ENCODE measurements at regions not wholly inside any gene's neighbourhood (a gene's known extent, or its start where the extent isn't known, plus 50 kb on each side); places are given as distances from the start of the nearest gene placed in this dataset.
"Not testable (repeated sequence)": the region's sequence is repeated elsewhere in the genome, so short reads cannot be mapped to it uniquely, and the experiment has no call there.

GRCh38 chr1:38744452-38745350 lies 114.9 kb downstream of the RRAGC start:
- no peak for ATAC-seq (replicated peaks in 1 of 2)
- Mint-ChIP-seq H3K4me1 (ENCODE audit: low read depth) (peaks cover 16% of the 10 kb centered on the region), H3K27me3 (ENCODE audit: low read depth) (peaks cover 7% of the 10 kb centered on the region), H3K36me3 (ENCODE audit: insufficient read depth in 2 of 2) (no peaks in the 10 kb centered on the region), H3K27ac (no peak overlapping the region), H3K9me3 (peaks cover 1 to 5% of the 10 kb centered on the region in 2 donors), H3K4me3 (no peak overlapping the region)
- no peak for DNase-seq

GRCh38 chr1:38743184-38743583 lies 116.4 kb downstream of the RRAGC start:
- ATAC-seq (replicated peaks in 1 of 2) (no peak), DNase-seq (no peak)
- Mint-ChIP-seq H3K27me3 (ENCODE audit: low read depth) (no peaks in the 10 kb centered on the region), H3K36me3 (ENCODE audit: insufficient read depth in 2 of 2) (no peaks in the 10 kb centered on the region), H3K4me1 (ENCODE audit: low read depth) (peaks cover 16% of the 10 kb centered on the region), H3K4me3 (no peak overlapping the region), H3K9me3 (peaks cover 0 to 2% of the 10 kb centered on the region in 2 donors), H3K27ac (no peak overlapping the region)

GRCh38 chr1:38741341-38741740 lies 118.2 kb downstream of the RRAGC start:
- no peak overlapping the region for H3K4me3 Mint-ChIP-seq
- H3K4me1 Mint-ChIP-seq (ENCODE audit: low read depth): peaks cover 9% of the 10 kb centered on the region
- no peaks in the 10 kb centered on the region for H3K36me3 Mint-ChIP-seq (ENCODE audit: insufficient read depth in 2 of 2)
- H3K27me3 Mint-ChIP-seq (ENCODE audit: low read depth): no peaks in the 10 kb centered on the region
- DNase-seq: no peak
- no peak for ATAC-seq (replicated peaks in 1 of 2)
- no peak overlapping the region for H3K27ac Mint-ChIP-seq
- H3K9me3 Mint-ChIP-seq: peaks cover 0 to 2% of the 10 kb centered on the region in 2 donors

- H3K27me3 Mint-ChIP-seq (ENCODE audit: low read depth): no peaks in the 10 kb centered on the region
- H3K4me1 Mint-ChIP-seq (ENCODE audit: low read depth): peaks cover under 1% of the 10 kb centered on the region
- H3K27ac Mint-ChIP-seq: no peak overlapping the region
- H3K4me3 Mint-ChIP-seq: no peak overlapping the region
- H3K9me3 Mint-ChIP-seq: no peaks in the 10 kb centered on the region
- DNase-seq (no peak), ATAC-seq (replicated peaks in 1 of 2) (no peak)
- no peaks in the 10 kb centered on the region for H3K36me3 Mint-ChIP-seq (ENCODE audit: insufficient read depth in 2 of 2)
Observed at GRCh38 chr1:38740487-38740886, 119.1 kb downstream of the RRAGC start.

- Mint-ChIP-seq H3K9me3 (no peaks in the 10 kb centered on the region), H3K4me1 (ENCODE audit: low read depth) (no peaks in the 10 kb centered on the region), H3K4me3 (no peak overlapping the region), H3K27ac (no peak overlapping the region), H3K36me3 (ENCODE audit: insufficient read depth in 2 of 2) (no peaks in the 10 kb centered on the region), H3K27me3 (ENCODE audit: low read depth) (peaks cover 4% of the 10 kb centered on the region)
- no peak for ATAC-seq (replicated peaks in 1 of 2)
- no peak for DNase-seq
Observed at GRCh38 chr1:38738207-38738606, 121.4 kb downstream of the RRAGC start.

- no peaks in the 10 kb centered on the region for H3K4me1 Mint-ChIP-seq (ENCODE audit: low read depth)
- H3K4me3 Mint-ChIP-seq: no peak overlapping the region
- no peaks in the 10 kb centered on the region for H3K36me3 Mint-ChIP-seq (ENCODE audit: insufficient read depth in 2 of 2)
- H3K9me3 Mint-ChIP-seq: no peaks in the 10 kb centered on the region
- no peak overlapping the region for H3K27ac Mint-ChIP-seq
- ATAC-seq (replicated peaks in 1 of 2) (no peak), DNase-seq (no peak)
- H3K27me3 Mint-ChIP-seq (ENCODE audit: low read depth): peaks cover 19% of the 10 kb centered on the region
Observed at GRCh38 chr1:38736399-38736798, 123.2 kb downstream of the RRAGC start.

- Mint-ChIP-seq H3K9me3 (no peaks in the 10 kb centered on the region), H3K36me3 (ENCODE audit: insufficient read depth in 2 of 2) (no peaks in the 10 kb centered on the region), H3K4me1 (ENCODE audit: low read depth) (no peaks in the 10 kb centered on the region)
Observed at GRCh38 chr1:38735651-38736161, 123.9 kb downstream of the RRAGC start.

GRCh38 chr1:38733761-38734160 lies 125.8 kb downstream of the RRAGC start:
- DNase-seq: no peak
- H3K9me3 Mint-ChIP-seq: no peaks in the 10 kb centered on the region
- H3K27ac Mint-ChIP-seq: no peak overlapping the region
- H3K4me1 Mint-ChIP-seq (ENCODE audit: low read depth): no peaks in the 10 kb centered on the region
- no peak for ATAC-seq (replicated peaks in 1 of 2)
- H3K36me3 Mint-ChIP-seq (ENCODE audit: insufficient read depth in 2 of 2): no peaks in the 10 kb centered on the region
- peaks cover 36% of the 10 kb centered on the region for H3K27me3 Mint-ChIP-seq (ENCODE audit: low read depth)
- H3K4me3 Mint-ChIP-seq: no peak overlapping the region

More at GRCh38 chr1:38735651-38736161, 123.9 kb downstream of the RRAGC start:
- Mint-ChIP-seq H3K27ac (no peak overlapping the region), H3K4me3 (no peak overlapping the region), H3K27me3 (ENCODE audit: low read depth) (peaks cover 19% of the 10 kb centered on the region)
- DNase-seq: no peak
- no peak for ATAC-seq (replicated peaks in 1 of 2)

- Mint-ChIP-seq H3K9me3 (no peaks in the 10 kb centered on the region), H3K27ac (no peak overlapping the region), H3K4me1 (ENCODE audit: low read depth) (no peaks in the 10 kb centered on the region), H3K36me3 (ENCODE audit: insufficient read depth in 2 of 2) (no peaks in the 10 kb centered on the region), H3K27me3 (ENCODE audit: low read depth) (peaks cover 64% of the 10 kb centered on the region), H3K4me3 (no peak overlapping the region)
- no peak for DNase-seq
- ATAC-seq (replicated peaks in 1 of 2): no peak
Observed at GRCh38 chr1:38730511-38731397, 128.8 kb downstream of the RRAGC start.

GRCh38 chr1:38728585-38728908 lies 131.0 kb downstream of the RRAGC start:
- no peak overlapping the region for H3K4me3 Mint-ChIP-seq
- H3K36me3 Mint-ChIP-seq (ENCODE audit: insufficient read depth in 2 of 2): no peaks in the 10 kb centered on the region
- no peak overlapping the region for H3K27ac Mint-ChIP-seq
- no peaks in the 10 kb centered on the region for H3K4me1 Mint-ChIP-seq (ENCODE audit: low read depth)
- peaks cover 74% of the 10 kb centered on the region for H3K27me3 Mint-ChIP-seq (ENCODE audit: low read depth)
- no peak for DNase-seq
- ATAC-seq (replicated peaks in 1 of 2): no peak
- H3K9me3 Mint-ChIP-seq: no peaks in the 10 kb centered on the region

GRCh38 chr1:38727684-38728584 lies 131.6 kb downstream of the RRAGC start:
- H3K4me3 Mint-ChIP-seq: no peak overlapping the region
- no peaks in the 10 kb centered on the region for H3K9me3 Mint-ChIP-seq
- DNase-seq (peak in 1 of 2 donors; percentile 8), ATAC-seq (replicated peaks in 1 of 2) (peak in 1 of 2 donors; percentile 53)
- H3K4me1 Mint-ChIP-seq (ENCODE audit: low read depth): no peaks in the 10 kb centered on the region
- peaks cover 74% of the 10 kb centered on the region for H3K27me3 Mint-ChIP-seq (ENCODE audit: low read depth)
- H3K27ac Mint-ChIP-seq: no peak overlapping the region
- H3K36me3 Mint-ChIP-seq (ENCODE audit: insufficient read depth in 2 of 2): no peaks in the 10 kb centered on the region

- not testable (repeated sequence) for H3K4me3 Mint-ChIP-seq; H3K4me1 Mint-ChIP-seq (ENCODE audit: low read depth); H3K27ac Mint-ChIP-seq; H3K36me3 Mint-ChIP-seq (ENCODE audit: insufficient read depth in 2 of 2); H3K9me3 Mint-ChIP-seq; DNase-seq; ATAC-seq (replicated peaks in 1 of 2)
- H3K27me3 Mint-ChIP-seq (ENCODE audit: low read depth): peaks cover 81% of the 10 kb centered on the region
Observed at GRCh38 chr1:38725321-38725961, 134.1 kb downstream of the RRAGC start.

Data from activated T-cell treated with anti-CD3 and anti-CD28 coated beads, Interleukin-2, amount 50 U/mL, for 72 hours (primary cell).